ENCODE measurements at regions not wholly inside any gene's neighbourhood (a gene's known extent, or its start where the extent isn't known, plus 50 kb on each side); places are given as distances from the start of the nearest gene placed in this dataset.
"Not testable (repeated sequence)": the region's sequence is repeated elsewhere in the genome, so short reads cannot be mapped to it uniquely, and the experiment has no call there.

- no peak overlapping the region for H3K27ac ChIP-seq
- no peaks in the 10 kb centered on the region for H3K4me1 ChIP-seq
- no peaks in the 10 kb centered on the region for H3K36me3 ChIP-seq
- TF ChIP-seq CTCF (IDR thresholded peaks at IDR 0.05), result no peak
- TF ChIP-seq POLR2A (IDR thresholded peaks at IDR 0.05), result no peak
- WGBS, 2 donors, result 85 to 87% methylated on average over 5 of the region's 5 CpGs
- H3K9me3 ChIP-seq, result no peaks in the 10 kb centered on the region
- DNase-seq, result no peak
- intact Hi-C loops (cut with DNase I), result no loop called here
- H3K27me3 ChIP-seq, result no peaks in the 10 kb centered on the region
- H3K4me3 ChIP-seq (replicated peaks in 1 of 3), result no peak overlapping the region
These were observed 1389.3 kb upstream of the ZEB2 start for GRCh38 chr2:145909175-145909755.

GRCh38 chr2:145906354-145906753 is 1386.4 kb upstream of the ZEB2 start:
- Histone ChIP-seq H3K4me1 (no peaks in the 10 kb centered on the region), H3K27ac (no peak overlapping the region), H3K27me3 (no peaks in the 10 kb centered on the region), H3K9me3 (no peaks in the 10 kb centered on the region), H3K4me3 (replicated peaks in 1 of 3) (no peak overlapping the region), H3K36me3 (no peaks in the 10 kb centered on the region)
- 90 to 93% methylated on average over 1 of the region's 1 CpG for WGBS, 2 donors
- intact Hi-C loops (cut with DNase I), result no loop called here
- TF ChIP-seq CTCF (IDR thresholded peaks at IDR 0.05) (no peak), POLR2A (IDR thresholded peaks at IDR 0.05) (no peak)
- no peak for DNase-seq

- intact Hi-C loops (cut with DNase I), result no loop called here
- no peak for DNase-seq
- Histone ChIP-seq H3K4me1 (no peaks in the 10 kb centered on the region), H3K4me3 (replicated peaks in 1 of 3) (no peak overlapping the region), H3K36me3 (no peaks in the 10 kb centered on the region), H3K27me3 (no peaks in the 10 kb centered on the region), H3K9me3 (no peaks in the 10 kb centered on the region), H3K27ac (no peak overlapping the region)
- TF ChIP-seq POLR2A (IDR thresholded peaks at IDR 0.05) (no peak), CTCF (IDR thresholded peaks at IDR 0.05) (no peak)
- whole genome bisulfite sequencing, 2 donors, result 84 to 86% methylated on average over 1 of the region's 1 CpG
These were observed 1385.5 kb upstream of the ZEB2 start for GRCh38 chr2:145905371-145905770.

- WGBS, 2 donors, result 93 to 95% methylated on average over 6 of the region's 6 CpGs
- no peak for TF ChIP-seq CTCF (IDR thresholded peaks at IDR 0.05)
- no peak for TF ChIP-seq POLR2A (IDR thresholded peaks at IDR 0.05)
- H3K9me3 ChIP-seq, result no peaks in the 10 kb centered on the region
- intact Hi-C loops (cut with DNase I), result no loop called here
- H3K4me1 ChIP-seq, result no peaks in the 10 kb centered on the region
- no peak overlapping the region for H3K27ac ChIP-seq
- DNase-seq, result no peak
- H3K4me3 ChIP-seq (replicated peaks in 1 of 3), result no peak overlapping the region
- H3K36me3 ChIP-seq, result no peaks in the 10 kb centered on the region
- no peaks in the 10 kb centered on the region for H3K27me3 ChIP-seq
These were observed 1377.2 kb upstream of the ZEB2 start for GRCh38 chr2:145897151-145897550.

- intact Hi-C loops (cut with DNase I), result no loop called here
- Histone ChIP-seq H3K4me3 (replicated peaks in 1 of 3) (no peak overlapping the region), H3K9me3 (no peaks in the 10 kb centered on the region), H3K36me3 (no peaks in the 10 kb centered on the region), H3K27me3 (no peaks in the 10 kb centered on the region), H3K4me1 (no peaks in the 10 kb centered on the region), H3K27ac (no peak overlapping the region)
- no peak for TF ChIP-seq CTCF (IDR thresholded peaks at IDR 0.05)
- no peak for TF ChIP-seq POLR2A (IDR thresholded peaks at IDR 0.05)
- 76 to 92% methylated on average over 1 of the region's 1 CpG for WGBS, 2 donors
- DNase-seq, result no peak
These were observed 1368.0 kb upstream of the ZEB2 start for GRCh38 chr2:145887915-145888314.

GRCh38 chr2:145880997-145881396 is 1361.1 kb upstream of the ZEB2 start:
- H3K4me3 ChIP-seq (replicated peaks in 1 of 3); H3K9me3 ChIP-seq; H3K27me3 ChIP-seq; H3K36me3 ChIP-seq; H3K27ac ChIP-seq; H3K4me1 ChIP-seq; DNase-seq; intact Hi-C loops (cut with DNase I): not testable (repeated sequence)
- WGBS, 2 donors, result 97 to 98% methylated on average over 9 to 10 of the region's 23 CpGs
